ENCODE measurements at regions not wholly inside any gene's neighbourhood (a gene's known extent, or its start where the extent isn't known, plus 50 kb on each side); places are given as distances from the start of the nearest gene placed in this dataset.
"Not testable (repeated sequence)": the region's sequence is repeated elsewhere in the genome, so short reads cannot be mapped to it uniquely, and the experiment has no call there.

DNA sequence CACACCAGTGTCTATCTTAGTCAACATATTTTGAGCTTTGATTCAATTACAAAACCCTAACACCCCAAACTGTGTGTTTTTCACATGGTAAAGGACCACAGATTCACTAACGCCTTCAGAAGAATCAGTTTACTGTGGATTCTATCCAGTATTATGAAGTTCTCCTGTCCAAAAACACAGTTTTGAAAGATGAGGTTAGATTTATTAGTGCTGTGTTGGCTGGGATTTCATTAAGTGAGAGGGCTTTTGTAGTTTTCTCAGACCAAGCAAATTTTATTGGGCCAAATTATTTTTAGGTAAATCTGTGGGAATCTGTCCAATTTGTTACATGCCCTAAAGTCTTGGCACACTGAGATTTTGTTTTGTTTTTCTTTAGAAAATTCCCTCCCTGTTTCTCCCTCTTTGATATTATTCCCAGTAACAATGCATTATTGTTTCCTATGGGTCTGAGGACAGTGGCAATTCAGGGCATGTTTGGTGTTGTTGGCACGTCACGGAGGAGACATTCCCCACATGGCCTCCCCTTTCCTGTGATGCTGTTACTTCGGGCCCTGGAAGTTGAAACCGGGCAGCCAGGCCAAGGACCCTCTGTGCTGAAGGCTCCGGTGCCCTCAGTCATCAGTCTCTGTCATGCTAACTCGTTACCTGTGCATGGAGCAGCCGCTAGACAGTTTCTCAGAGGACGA is 87.5 kb upstream of the ALKAL2 start:
- DNase-seq = no peak

DNA sequence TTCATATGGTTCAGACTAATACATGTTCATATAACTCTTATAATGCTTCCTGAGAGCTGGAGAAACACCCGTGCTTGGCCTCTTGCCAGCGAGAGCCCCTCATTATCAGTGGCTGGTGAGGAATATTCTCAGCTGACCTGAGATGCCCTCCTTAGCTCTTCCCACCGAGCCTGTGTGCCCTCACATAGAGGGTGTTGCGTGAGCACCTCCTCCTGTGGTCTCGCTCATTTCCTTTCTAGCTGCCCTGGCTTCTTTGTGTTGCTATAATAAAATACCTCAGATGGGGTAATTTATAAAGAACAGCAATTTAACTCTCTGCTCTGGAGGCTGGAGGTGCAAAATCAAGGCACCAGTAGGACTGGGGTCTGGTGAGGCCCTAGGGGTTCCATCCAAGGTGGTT is 80.5 kb upstream of the ALKAL2 start:
- no peak for DNase-seq

GRCh38 chr2:367246-367645 is 79.4 kb upstream of the ALKAL2 start:
- no peak for DNase-seq

DNA sequence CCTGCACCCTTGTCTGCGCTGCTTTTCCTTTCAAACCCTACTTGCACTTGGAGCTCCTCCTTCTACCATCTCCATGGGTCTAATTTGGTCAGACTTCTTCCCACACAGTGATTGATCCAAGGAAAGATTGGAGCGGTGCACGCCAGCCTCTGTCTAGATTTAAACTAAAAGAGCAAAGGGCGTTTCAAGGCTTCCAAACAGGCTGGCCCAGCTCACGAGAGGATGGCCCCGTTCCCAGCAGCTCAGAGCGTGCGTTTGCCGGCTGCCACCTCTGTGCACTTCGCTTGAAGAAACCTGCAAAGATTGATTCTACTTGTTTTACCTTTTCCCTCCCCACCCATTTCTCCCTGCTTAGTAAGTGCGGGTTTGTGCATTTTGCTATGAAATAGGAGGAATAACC is 78.8 kb upstream of the ALKAL2 start:
- DNase-seq = no peak

DNA sequence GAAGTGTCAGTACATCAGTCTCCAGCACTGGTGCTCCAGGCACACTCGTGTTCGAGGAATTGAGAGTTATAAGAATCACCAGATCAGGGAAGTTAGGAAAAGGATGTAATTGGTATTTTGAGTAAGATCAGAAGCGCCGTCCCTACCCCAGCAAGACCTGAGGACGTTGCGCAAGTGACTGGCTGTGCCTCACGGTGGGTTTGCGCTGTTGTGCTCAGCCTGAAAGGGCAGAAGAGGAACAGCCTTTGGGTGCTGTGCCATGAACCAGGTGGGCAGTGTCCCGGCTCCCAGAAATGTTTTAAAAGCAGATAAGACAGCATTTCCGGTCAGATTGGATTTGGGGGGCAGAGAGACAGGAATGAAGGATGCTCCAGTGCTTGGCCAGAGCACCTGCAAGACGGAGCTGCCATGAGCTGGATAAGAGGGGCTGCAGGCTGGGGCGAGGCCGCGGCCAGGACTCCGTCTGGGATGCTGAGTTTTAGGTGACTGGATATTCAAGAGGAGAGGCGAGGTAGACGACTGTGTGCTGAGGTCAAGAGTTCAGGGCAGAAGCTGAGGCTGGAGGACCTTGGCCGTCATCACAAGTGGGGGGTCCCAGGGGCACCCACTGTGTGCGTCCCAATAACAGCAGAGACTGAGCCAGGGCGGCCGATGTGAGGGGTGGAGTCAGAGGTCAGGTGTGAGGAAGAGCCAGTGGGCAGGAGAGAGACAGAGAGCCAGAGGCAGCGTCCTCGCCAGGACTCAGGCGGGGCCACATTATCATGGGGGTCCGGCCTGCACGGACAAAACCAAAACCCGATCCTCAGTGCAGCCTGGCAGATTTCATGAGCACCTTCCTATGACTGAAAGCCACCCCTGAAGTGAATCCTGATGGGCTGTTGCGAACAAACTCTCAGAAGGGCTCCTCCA is 77.7 kb upstream of the ALKAL2 start:
- no peak for DNase-seq

DNA sequence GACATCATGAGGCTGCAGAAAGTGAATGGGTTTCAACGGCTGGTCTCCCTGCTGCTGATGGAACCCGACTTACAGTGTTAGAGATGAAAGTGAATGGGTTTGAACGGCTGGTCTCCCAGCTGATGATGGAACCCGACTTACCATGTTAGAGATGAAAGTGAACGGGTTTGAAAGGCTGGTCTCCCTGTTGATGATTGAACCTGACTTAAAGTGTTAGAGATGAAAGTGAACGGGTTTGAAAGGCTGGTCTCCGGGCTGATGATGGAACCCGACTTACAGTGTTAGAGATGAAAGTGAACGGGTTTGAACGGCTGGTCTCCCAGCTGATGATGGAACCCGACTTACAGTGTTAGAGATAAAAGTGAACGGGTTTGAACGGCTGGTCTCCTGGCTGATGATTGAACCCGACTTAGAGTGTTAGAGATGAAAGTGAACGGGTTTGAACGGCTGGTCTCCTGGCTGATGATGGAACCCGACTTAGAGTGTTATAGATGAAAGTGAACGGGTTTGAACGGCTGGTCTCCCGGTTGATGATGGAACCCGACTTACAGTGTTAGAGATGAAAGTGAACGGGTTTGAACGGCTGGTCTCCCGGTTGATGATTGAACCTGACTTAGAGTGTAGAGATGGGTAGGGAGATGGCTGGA is 76.1 kb upstream of the ALKAL2 start:
- no peak for DNase-seq

DNA sequence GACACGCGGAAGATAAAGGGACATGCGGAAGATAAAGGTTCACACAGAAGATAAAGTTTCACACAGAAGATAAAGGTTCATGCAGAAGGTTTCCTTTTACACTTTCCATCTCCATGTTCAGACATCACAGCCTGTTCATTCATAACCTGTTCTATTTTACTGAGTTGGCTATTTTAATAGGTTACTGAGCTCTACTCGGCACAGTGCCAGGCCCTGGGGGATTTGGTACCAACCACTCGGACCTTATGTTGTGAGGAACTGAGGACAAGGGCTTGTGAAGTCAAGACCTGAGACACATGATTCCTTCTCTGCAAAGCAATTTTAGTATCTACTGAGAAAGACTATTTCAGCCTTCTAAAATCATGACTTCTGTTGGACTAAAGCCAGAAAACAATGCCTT is 75.0 kb upstream of the ALKAL2 start:
- no peak for DNase-seq

DNA sequence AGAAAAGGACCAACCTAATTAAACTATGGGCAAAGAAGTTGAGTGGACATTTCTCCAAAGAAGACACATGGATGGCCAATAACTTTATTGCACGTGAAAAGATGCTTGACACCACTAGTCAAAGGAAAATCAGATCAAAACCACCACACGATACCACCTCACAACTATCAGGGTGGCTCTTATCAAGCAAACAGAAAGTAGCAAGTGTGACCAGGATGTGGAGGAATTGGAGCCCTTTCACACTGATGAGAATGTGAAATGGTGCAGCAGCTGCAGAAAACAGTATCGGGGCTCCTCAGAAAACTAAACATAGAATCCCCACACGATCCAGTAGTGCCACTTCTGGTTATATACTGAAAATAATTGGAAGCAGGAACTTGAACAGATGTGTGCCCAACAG is 72.2 kb upstream of the ALKAL2 start:
- DNase-seq = no peak

DNA sequence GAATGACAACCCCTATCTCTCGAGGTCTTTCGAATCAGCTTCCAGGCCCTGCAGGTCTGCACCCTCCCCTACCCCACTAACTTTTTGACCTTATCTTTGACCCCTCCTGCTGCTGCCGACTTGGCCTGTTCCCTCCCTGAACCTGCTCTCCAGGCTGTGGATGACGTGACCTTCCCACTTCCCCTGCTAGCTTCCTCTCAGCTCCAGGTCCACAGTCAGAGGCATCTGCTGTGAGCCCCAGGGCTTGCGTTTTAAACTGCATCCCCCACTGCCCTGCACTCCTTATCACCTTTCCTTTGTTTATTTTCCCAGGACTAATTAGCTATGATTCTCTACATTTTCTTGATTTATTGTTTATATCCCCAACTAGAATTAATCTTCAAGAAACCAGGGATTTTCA is 71.2 kb upstream of the ALKAL2 start:
- DNase-seq = no peak

DNA sequence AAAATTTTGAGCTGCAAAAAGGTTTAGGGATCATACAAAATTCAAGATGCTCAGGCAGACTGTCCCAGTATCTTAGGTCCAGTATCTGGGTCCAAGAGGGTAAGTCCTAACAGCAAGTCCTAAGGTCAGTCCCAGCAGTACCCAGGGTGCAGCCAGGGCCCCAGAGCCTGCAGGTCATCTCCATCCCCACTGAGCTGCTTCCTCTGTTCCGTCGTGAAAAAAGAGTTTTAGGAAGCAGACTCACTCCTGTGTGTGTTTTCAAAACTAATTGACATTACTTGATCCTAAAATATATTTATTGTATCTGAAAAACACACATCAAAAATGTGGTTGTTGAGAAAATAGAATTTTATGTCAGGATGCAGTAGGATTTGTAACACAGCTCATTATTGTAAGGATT is 69.9 kb upstream of the ALKAL2 start:
- DNase-seq = no peak

- not testable (repeated sequence) for DNase-seq
Measured at GRCh38 chr2:356304-356703, 68.4 kb upstream of the ALKAL2 start.

DNA sequence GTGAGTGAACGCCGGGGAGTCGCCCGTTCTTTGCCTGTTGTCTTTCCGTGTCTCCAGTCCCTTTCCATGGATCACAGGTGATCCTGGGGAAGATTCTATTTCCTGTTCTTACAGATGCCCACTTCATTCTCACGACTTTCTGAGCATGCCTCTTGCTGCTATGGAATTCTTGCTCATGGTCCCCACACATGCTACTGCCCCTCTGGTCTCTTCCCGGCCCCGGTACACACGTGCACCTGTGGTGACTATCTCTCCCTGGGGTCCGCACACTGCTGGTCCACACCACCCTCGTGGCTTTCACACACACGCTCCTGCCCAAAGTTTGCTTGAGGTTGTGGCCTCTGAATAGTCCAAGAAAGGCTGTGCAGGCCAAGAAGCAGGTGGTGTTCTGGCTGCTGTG is 67.9 kb upstream of the ALKAL2 start:
- DNase-seq = no peak

GRCh38 chr2:352696-353095 is 64.8 kb upstream of the ALKAL2 start:
- no peak for DNase-seq

GRCh38 chr2:349390-349789 is 61.5 kb upstream of the ALKAL2 start:
- DNase-seq = no peak

GRCh38 chr2:348361-348916 is 60.5 kb upstream of the ALKAL2 start:
- no peak for DNase-seq

DNA sequence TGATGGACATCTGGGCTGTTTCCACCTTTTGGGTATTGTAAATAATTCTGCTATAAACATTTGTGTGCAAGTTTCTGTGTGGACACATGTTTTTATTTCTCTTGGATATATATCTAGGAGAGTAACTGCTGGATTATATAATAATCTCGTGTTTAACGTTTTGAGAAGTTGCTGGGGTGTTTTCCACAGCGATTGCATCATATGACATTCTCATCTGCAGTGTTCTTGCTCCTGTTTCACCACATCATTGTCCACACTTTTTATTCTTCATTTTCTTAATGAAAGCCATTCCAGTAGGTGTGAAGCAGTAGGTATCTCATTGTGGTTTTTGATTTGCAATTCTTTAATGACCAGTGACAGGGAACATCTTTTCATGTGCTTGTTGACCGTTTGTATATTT is 56.9 kb upstream of the ALKAL2 start:
- no peak for DNase-seq

- no peak for DNase-seq
Measured at GRCh38 chr2:343355-343754, 55.5 kb upstream of the ALKAL2 start.

DNA sequence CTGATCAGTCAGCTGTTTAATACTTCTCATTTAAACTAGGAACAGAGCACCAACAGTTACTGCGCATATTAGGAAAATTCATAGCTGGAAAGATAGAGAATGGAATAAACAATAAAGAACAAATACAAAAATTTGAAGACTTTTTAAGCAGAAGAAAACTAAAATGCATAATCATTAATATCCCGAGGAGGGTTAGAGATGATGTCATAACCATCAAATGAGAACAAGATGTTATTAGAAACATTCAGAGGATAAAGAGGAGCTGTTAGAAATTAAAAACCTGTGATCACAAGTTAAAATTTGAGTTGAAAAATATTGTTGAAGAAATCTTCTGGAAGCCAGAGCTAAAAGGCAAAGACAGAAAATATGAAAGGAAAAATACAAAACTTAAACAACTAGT is 54.0 kb upstream of the ALKAL2 start:
- no peak for DNase-seq

DNA sequence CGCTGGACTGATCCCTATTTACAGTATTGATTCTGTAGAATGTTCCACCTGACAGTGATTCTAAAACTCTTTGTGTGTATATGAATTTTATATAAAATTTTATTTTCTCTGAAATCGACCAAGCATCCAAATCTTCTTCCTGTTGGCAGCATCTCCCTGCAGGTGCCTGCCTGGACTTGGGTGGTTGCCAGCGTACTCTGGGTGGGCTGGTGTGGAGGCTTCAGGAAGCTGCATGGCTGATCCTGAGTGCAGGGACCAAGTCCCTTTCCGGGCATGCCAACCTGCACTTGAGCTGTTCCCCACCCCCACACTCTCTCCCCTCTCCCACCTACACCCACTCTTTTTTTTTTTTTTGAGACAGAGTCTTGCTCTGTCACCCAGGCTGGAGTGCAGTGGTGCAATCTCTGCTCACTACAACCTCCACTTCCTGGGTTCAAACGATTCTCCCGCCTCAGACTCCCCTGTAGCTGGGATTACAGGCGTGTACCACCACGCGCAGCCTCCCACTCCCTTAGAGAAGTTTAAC is 53.2 kb upstream of the ALKAL2 start:
- no peak for DNase-seq
